ENCODE measurements at regions not wholly inside any gene's neighbourhood (a gene's known extent, or its start where the extent isn't known, plus 50 kb on each side); places are given as distances from the start of the nearest gene placed in this dataset.

DNA sequence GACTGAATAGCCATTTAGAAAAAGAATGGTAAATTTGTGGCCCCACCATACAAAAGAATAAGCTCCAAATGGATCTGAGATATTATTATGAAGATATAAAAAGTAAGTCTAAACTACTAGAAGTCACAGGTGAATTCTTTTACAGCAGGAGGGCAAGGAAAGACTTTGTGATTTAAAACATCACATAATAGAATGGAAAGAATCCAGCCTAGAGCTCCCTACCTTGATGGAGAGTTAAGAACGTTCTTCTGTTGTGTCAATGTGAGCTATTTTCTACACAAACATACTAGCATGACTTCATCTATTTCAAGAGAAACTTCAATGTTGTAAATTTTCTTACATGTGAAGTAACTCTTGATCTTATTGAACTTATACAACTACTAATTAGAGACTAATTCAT lies 100.0 kb upstream of the NRSN1 start:
- WGBS, 2 donors, result 18 to 38% methylated on average over 1 of the region's 1 CpG
- Histone ChIP-seq H3K9me3 (ENCODE audit: control insufficient read depth, low read length) (no peaks in the 10 kb centered on the region), H3K4me3 (ENCODE audit: low read length in 2 of 2) (no peak overlapping the region), H3K27ac (ENCODE audit: low read depth in 1 of 2, low read length in 2 of 2) (no peak overlapping the region), H3K27me3 (ENCODE audit: control insufficient read depth in 1 of 2, insufficient read depth in 2 of 2, low read length in 1 of 2) (no peaks in the 10 kb centered on the region), H3K36me3 (ENCODE audit: control insufficient read depth in 1 of 2, insufficient read depth in 2 of 2, low read length in 1 of 2) (no peaks in the 10 kb centered on the region), H3K4me1 (ENCODE audit: control insufficient read depth in 1 of 2, insufficient read depth in 2 of 2, low read length in 2 of 2) (no peaks in the 10 kb centered on the region)
- intact Hi-C loops (cut with DNase I), result no loop called here
- DNase-seq, result no peak
- no peak for ATAC-seq (ENCODE audit: low FRiP score)

DNA sequence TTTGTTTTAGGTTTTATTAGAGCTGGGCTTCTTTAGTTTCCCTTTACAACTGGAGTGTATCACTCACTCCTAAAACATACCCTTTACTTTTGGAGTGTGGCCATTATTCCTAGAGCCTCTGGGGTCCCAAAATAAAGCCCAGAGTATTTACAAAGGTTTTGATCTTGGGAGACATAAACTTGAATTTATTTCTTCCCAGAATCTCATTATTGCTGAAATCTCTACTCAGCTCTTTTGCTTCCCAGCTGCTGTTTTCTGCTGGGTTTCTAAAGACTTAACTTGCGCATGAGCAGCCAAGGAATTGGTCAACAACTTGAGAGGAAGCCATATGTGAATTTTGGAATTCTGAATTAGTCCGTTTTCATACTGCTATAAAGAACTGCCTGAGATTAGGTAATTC lies 94.5 kb upstream of the NRSN1 start:
- no peaks in the 10 kb centered on the region for H3K27me3 ChIP-seq (ENCODE audit: control insufficient read depth in 1 of 2, insufficient read depth in 2 of 2, low read length in 1 of 2)
- DNase-seq (no peak), ATAC-seq (ENCODE audit: low FRiP score) (no peak)
- H3K27ac ChIP-seq (ENCODE audit: low read depth in 1 of 2, low read length in 2 of 2), result no peak overlapping the region
- no peak overlapping the region for H3K4me3 ChIP-seq (ENCODE audit: low read length in 2 of 2)
- no peaks in the 10 kb centered on the region for H3K36me3 ChIP-seq (ENCODE audit: control insufficient read depth in 1 of 2, insufficient read depth in 2 of 2, low read length in 1 of 2)
- H3K4me1 ChIP-seq (ENCODE audit: control insufficient read depth in 1 of 2, insufficient read depth in 2 of 2, low read length in 2 of 2), result no peaks in the 10 kb centered on the region
- 88 to 92% methylated on average over 2 of the region's 2 CpGs for WGBS, 2 donors
- H3K9me3 ChIP-seq (ENCODE audit: control insufficient read depth, low read length), result peaks cover 2% of the 10 kb centered on the region
- intact Hi-C loops (cut with DNase I), result no loop called here

DNA sequence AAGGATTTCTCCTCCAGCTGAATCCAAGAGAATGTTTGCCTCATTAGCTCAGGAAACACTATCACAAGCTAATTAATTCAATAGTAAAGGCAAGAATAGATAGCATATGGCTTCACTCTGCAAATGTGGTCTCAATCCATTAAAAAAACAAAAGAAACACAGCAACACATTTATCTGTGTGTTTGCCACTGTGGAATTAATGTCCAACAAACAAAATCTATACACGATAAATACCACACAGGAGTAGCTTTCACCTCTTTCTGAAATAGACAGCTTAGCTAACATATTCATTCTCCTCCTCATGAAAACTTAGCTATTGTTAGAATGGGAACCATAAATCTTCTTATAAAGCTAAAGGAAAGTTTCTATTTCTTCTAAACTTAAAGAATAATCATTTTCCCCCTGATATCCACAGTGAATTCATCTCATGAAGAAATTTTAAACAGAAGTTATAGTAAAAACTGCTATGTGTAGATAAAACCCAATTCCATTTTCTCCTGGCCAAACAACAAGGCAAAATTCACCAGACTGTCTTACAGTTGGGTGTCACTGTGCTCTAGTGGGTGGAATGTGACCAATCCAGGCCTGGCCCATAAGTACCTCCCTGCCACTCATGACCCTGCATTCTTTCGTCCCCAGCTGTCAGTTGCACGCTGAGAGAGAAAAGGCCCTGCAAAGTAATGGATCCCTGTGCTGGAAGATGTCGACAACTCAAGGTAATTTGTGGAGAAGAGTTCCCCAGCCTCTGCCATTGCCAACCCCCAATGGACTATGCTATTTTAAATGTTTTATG lies 92.9 kb upstream of the NRSN1 start:
- DNase-seq, result no peak
- no peak overlapping the region for H3K4me3 ChIP-seq (ENCODE audit: low read length in 2 of 2)
- ATAC-seq (ENCODE audit: low FRiP score), result no peak
- peaks cover 2% of the 10 kb centered on the region for H3K9me3 ChIP-seq (ENCODE audit: control insufficient read depth, low read length)
- 67 to 76% methylated on average over 4 of the region's 4 CpGs for WGBS, 2 donors
- H3K27me3 ChIP-seq (ENCODE audit: control insufficient read depth in 1 of 2, insufficient read depth in 2 of 2, low read length in 1 of 2), result no peaks in the 10 kb centered on the region
- H3K4me1 ChIP-seq (ENCODE audit: control insufficient read depth in 1 of 2, insufficient read depth in 2 of 2, low read length in 2 of 2), result no peaks in the 10 kb centered on the region
- intact Hi-C loops (cut with DNase I), result no loop called here
- no peaks in the 10 kb centered on the region for H3K36me3 ChIP-seq (ENCODE audit: control insufficient read depth in 1 of 2, insufficient read depth in 2 of 2, low read length in 1 of 2)
- H3K27ac ChIP-seq (ENCODE audit: low read depth in 1 of 2, low read length in 2 of 2), result no peak overlapping the region

DNA sequence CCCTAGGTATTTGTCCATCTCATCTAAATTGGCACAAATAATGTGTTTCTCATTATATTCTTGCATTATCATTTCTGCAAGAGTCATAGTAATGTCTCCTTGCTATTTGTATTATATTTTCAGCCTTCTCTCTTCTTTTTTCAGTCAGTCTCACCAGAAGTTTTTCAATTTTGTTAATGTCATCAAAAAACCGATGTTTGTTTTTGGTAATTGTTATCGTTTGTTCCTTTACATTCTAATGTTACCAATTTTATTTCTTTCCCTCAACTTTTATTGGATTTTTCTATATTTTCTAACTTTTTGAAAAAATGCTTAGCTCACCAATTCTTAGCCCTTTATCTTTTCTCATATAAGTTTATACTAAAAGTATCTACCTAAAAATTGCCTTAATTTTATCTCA lies 82.2 kb upstream of the NRSN1 start:
- WGBS, 2 donors, result 91 to 96% methylated on average over 2 of the region's 2 CpGs
- Histone ChIP-seq H3K36me3 (ENCODE audit: control insufficient read depth in 1 of 2, insufficient read depth in 2 of 2, low read length in 1 of 2) (no peaks in the 10 kb centered on the region), H3K9me3 (ENCODE audit: control insufficient read depth, low read length) (no peaks in the 10 kb centered on the region), H3K4me1 (ENCODE audit: control insufficient read depth in 1 of 2, insufficient read depth in 2 of 2, low read length in 2 of 2) (no peaks in the 10 kb centered on the region), H3K27ac (ENCODE audit: low read depth in 1 of 2, low read length in 2 of 2) (no peak overlapping the region), H3K4me3 (ENCODE audit: low read length in 2 of 2) (no peak overlapping the region), H3K27me3 (ENCODE audit: control insufficient read depth in 1 of 2, insufficient read depth in 2 of 2, low read length in 1 of 2) (no peaks in the 10 kb centered on the region)
- DNase-seq, result no peak
- intact Hi-C loops (cut with DNase I), result no loop called here
- no peak for ATAC-seq (ENCODE audit: low FRiP score)

DNA sequence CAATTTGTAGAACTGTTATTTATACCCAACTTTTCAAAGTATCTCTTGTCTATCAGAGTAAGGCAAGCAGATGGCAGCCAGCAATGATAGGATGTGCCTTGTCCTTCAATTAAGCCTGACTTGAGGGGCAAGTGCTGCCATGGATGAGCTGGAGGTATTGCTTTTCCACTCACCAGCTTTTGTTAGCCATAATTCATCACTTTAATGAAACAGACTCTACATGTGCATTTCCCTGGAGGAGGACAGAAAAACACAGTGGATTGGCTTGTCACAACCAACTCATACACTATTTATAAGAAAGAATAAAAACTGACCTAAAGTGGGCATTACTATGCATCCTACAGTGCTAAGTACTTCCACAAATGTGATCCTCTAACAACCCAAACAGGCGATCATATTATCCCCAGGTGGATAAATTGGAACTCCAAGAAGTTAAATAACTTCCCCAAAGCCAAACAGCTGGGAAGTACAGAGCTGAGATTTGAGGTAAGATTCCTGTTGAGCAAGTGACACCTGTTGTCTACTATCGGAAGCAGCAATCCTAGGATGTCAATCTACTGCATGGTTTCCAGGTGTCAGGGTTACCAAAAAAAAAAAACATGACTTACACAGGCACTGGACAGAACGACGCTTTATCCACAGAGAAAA lies 73.9 kb upstream of the NRSN1 start:
- intact Hi-C loops (cut with DNase I), result no loop called here
- Histone ChIP-seq H3K4me1 (ENCODE audit: control insufficient read depth in 1 of 2, insufficient read depth in 2 of 2, low read length in 2 of 2) (no peaks in the 10 kb centered on the region), H3K4me3 (ENCODE audit: low read length in 2 of 2) (no peak overlapping the region), H3K27me3 (ENCODE audit: control insufficient read depth in 1 of 2, insufficient read depth in 2 of 2, low read length in 1 of 2) (no peaks in the 10 kb centered on the region), H3K36me3 (ENCODE audit: control insufficient read depth in 1 of 2, insufficient read depth in 2 of 2, low read length in 1 of 2) (no peaks in the 10 kb centered on the region), H3K27ac (ENCODE audit: low read depth in 1 of 2, low read length in 2 of 2) (no peak overlapping the region), H3K9me3 (ENCODE audit: control insufficient read depth, low read length) (no peaks in the 10 kb centered on the region)
- 88 to 90% methylated on average over 4 of the region's 4 CpGs for WGBS, 2 donors
- ATAC-seq (ENCODE audit: low FRiP score), result no peak
- DNase-seq, result no peak

DNA sequence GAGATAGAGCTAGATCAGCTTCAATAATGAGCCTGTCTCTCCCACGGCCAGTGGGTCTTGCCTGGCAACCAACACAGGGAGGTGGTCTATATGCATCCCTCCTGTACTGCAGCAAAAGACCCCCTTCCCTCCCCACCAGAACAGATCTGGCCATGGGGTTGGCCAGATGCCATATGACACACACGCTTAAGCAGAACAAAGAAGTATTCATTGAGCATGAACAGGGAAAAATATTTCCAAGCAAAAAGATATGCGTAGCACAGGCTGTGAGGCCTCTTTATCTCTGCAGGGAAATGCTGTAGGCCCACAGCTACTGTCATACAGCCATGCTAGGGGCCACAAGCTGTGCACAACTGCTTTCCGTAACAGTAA lies 73.4 kb upstream of the NRSN1 start:
- 84 to 86% methylated on average over 4 of the region's 4 CpGs for WGBS, 2 donors
- Histone ChIP-seq H3K36me3 (ENCODE audit: control insufficient read depth in 1 of 2, insufficient read depth in 2 of 2, low read length in 1 of 2) (no peaks in the 10 kb centered on the region), H3K27me3 (ENCODE audit: control insufficient read depth in 1 of 2, insufficient read depth in 2 of 2, low read length in 1 of 2) (no peaks in the 10 kb centered on the region), H3K9me3 (ENCODE audit: control insufficient read depth, low read length) (no peaks in the 10 kb centered on the region), H3K27ac (ENCODE audit: low read depth in 1 of 2, low read length in 2 of 2) (no peak overlapping the region), H3K4me3 (ENCODE audit: low read length in 2 of 2) (no peak overlapping the region), H3K4me1 (ENCODE audit: control insufficient read depth in 1 of 2, insufficient read depth in 2 of 2, low read length in 2 of 2) (no peaks in the 10 kb centered on the region)
- DNase-seq (no peak), ATAC-seq (ENCODE audit: low FRiP score) (no peak)
- intact Hi-C loops (cut with DNase I), result no loop called here

DNA sequence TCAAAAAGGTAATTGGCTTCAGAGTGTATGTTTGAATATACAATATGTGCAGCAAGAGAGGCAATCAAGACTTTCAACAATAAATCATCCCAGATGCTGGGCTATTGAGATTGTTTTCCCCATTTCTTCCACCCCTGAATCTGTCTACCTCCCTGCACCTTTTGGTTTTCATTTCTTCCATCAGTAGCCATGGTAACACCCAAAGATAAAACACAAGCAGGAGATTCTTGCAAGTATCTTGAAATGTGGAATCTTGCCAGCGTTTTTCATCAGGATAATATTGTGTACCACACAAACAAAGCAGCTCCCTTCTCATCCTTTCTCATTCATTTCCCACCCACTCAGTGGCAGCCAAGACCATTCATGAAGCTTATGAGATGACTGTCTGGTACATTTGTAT lies 73.0 kb upstream of the NRSN1 start:
- Histone ChIP-seq H3K4me1 (ENCODE audit: control insufficient read depth in 1 of 2, insufficient read depth in 2 of 2, low read length in 2 of 2) (no peaks in the 10 kb centered on the region), H3K27me3 (ENCODE audit: control insufficient read depth in 1 of 2, insufficient read depth in 2 of 2, low read length in 1 of 2) (no peaks in the 10 kb centered on the region), H3K36me3 (ENCODE audit: control insufficient read depth in 1 of 2, insufficient read depth in 2 of 2, low read length in 1 of 2) (no peaks in the 10 kb centered on the region), H3K4me3 (ENCODE audit: low read length in 2 of 2) (no peak overlapping the region), H3K9me3 (ENCODE audit: control insufficient read depth, low read length) (no peaks in the 10 kb centered on the region), H3K27ac (ENCODE audit: low read depth in 1 of 2, low read length in 2 of 2) (no peak overlapping the region)
- intact Hi-C loops (cut with DNase I), result no loop called here
- no peak for ATAC-seq (ENCODE audit: low FRiP score)
- DNase-seq, result no peak
- 72 to 78% methylated on average over 1 of the region's 1 CpG for WGBS, 2 donors

DNA sequence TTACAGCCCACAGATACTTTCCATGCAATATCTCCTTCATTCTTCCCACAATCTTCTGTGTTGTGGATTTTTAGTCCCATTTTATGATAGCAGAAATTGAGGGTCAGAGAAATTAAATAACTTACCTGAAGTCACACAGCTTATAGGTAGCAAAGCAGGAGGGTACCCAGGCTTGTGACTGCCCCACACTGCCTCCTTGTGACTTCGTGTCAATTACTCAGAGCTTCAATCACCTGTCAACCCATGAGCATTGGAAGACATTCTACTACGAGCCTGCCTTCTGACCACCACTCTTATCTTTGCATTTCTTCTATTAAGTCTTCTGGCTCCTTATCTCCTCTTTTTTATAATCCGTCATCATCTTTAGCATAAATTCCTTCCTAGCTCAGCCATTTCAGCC lies 71.6 kb upstream of the NRSN1 start:
- 76 to 85% methylated on average over 3 of the region's 3 CpGs for WGBS, 2 donors
- no peaks in the 10 kb centered on the region for H3K36me3 ChIP-seq (ENCODE audit: control insufficient read depth in 1 of 2, insufficient read depth in 2 of 2, low read length in 1 of 2)
- no peak for DNase-seq
- H3K27ac ChIP-seq (ENCODE audit: low read depth in 1 of 2, low read length in 2 of 2), result no peak overlapping the region
- intact Hi-C loops (cut with DNase I), result no loop called here
- H3K4me1 ChIP-seq (ENCODE audit: control insufficient read depth in 1 of 2, insufficient read depth in 2 of 2, low read length in 2 of 2), result no peaks in the 10 kb centered on the region
- ATAC-seq (ENCODE audit: low FRiP score), result no peak
- H3K4me3 ChIP-seq (ENCODE audit: low read length in 2 of 2), result no peak overlapping the region
- H3K27me3 ChIP-seq (ENCODE audit: control insufficient read depth in 1 of 2, insufficient read depth in 2 of 2, low read length in 1 of 2), result no peaks in the 10 kb centered on the region
- no peaks in the 10 kb centered on the region for H3K9me3 ChIP-seq (ENCODE audit: control insufficient read depth, low read length)

DNA sequence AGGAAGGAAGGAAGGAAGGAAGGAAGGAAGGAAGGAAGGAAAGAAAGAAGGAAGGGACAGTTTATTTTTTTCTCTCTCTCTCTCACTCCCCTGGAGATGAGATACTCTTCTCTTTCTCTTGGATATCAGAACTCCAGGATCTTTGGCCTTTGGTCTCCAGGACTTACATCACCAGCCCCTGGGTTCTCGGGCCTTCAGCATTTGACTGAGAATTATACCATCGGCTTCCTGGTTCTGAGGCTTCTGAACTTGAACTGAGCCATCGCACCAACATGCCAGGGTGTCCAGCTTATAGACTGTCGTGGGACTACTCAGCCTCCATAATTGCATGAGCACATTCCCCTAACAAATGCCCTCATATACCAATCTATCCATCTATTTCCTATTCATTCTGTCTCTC lies 69.4 kb upstream of the NRSN1 start:
- 93 to 96% methylated on average over 4 of the region's 4 CpGs for WGBS, 2 donors
- intact Hi-C loops (cut with DNase I), result no loop called here
- no peak for ATAC-seq (ENCODE audit: low FRiP score)
- Histone ChIP-seq H3K27ac (ENCODE audit: low read depth in 1 of 2, low read length in 2 of 2) (no peak overlapping the region), H3K9me3 (ENCODE audit: control insufficient read depth, low read length) (no peaks in the 10 kb centered on the region), H3K27me3 (ENCODE audit: control insufficient read depth in 1 of 2, insufficient read depth in 2 of 2, low read length in 1 of 2) (no peaks in the 10 kb centered on the region), H3K36me3 (ENCODE audit: control insufficient read depth in 1 of 2, insufficient read depth in 2 of 2, low read length in 1 of 2) (no peaks in the 10 kb centered on the region), H3K4me1 (ENCODE audit: control insufficient read depth in 1 of 2, insufficient read depth in 2 of 2, low read length in 2 of 2) (no peaks in the 10 kb centered on the region), H3K4me3 (ENCODE audit: low read length in 2 of 2) (no peak overlapping the region)
- DNase-seq, result no peak
